ENCODE measurements at regions not wholly inside any gene's neighbourhood (a gene's known extent, or its start where the extent isn't known, plus 50 kb on each side); places are given as distances from the start of the nearest gene placed in this dataset.

- no peak for TF ChIP-seq EZH2 (IDR thresholded peaks at IDR 0.05)
- no peak for TF ChIP-seq POLR2AphosphoS5 (IDR thresholded peaks at IDR 0.05; ENCODE audit: borderline replicate concordance, low read depth, low read length)
These were observed 161.7 kb upstream of the EEA1 start for GRCh38 chr12:93090731-93091172.
